RPMI7951 (cell line): ENCODE measurements at regions not wholly inside any gene's neighbourhood (a gene's known extent, or its start where the extent isn't known, plus 50 kb on each side); places are given as distances from the start of the nearest gene placed in this dataset.

Experiments
- DNase-seq: peaks from one replicate; pipeline ENCODE4 v3.0.0-alpha.2; 2012; ENCODE audit warnings: low read depth

GRCh38 chr10:129272866-129273650 is 194.0 kb upstream of the MGMT start:
- DNase-seq, result no peak

GRCh38 chr10:129273860-129274259 is 193.2 kb upstream of the MGMT start:
- no peak for DNase-seq

GRCh38 chr10:129274748-129275474 is 192.1 kb upstream of the MGMT start:
- no peak for DNase-seq

- no peak for DNase-seq
Observed at GRCh38 chr10:129275886-129276285, 191.2 kb upstream of the MGMT start.

GRCh38 chr10:129277084-129277483 is 190.0 kb upstream of the MGMT start:
- DNase-seq, result no peak

GRCh38 chr10:129277841-129278240 is 189.2 kb upstream of the MGMT start:
- no peak for DNase-seq

GRCh38 chr10:129278686-129279085 is 188.4 kb upstream of the MGMT start:
- DNase-seq, result no peak

- DNase-seq, result no peak
Observed at GRCh38 chr10:129279446-129280154, 187.4 kb upstream of the MGMT start.

- DNase-seq, result no peak
Observed at GRCh38 chr10:129280155-129280502, 186.9 kb upstream of the MGMT start.

- no peak for DNase-seq
Observed at GRCh38 chr10:129280908-129281586, 186.0 kb upstream of the MGMT start.

GRCh38 chr10:129285459-129285858 is 181.6 kb upstream of the MGMT start:
- DNase-seq, result no peak

GRCh38 chr10:129288999-129289584 is 177.9 kb upstream of the MGMT start:
- DNase-seq, result no peak

- no peak for DNase-seq
Observed at GRCh38 chr10:129293991-129294700, 172.9 kb upstream of the MGMT start.

GRCh38 chr10:129294944-129295343 is 172.1 kb upstream of the MGMT start:
- DNase-seq, result no peak

- no peak for DNase-seq
Observed at GRCh38 chr10:129305046-129305445, 162.0 kb upstream of the MGMT start.

GRCh38 chr10:129307141-129307540 is 159.9 kb upstream of the MGMT start:
- DNase-seq, result no peak

GRCh38 chr10:129308953-129309564 is 158.0 kb upstream of the MGMT start:
- DNase-seq, result no peak

GRCh38 chr10:129309565-129309964 is 157.5 kb upstream of the MGMT start:
- DNase-seq, result no peak

- DNase-seq, result no peak
Observed at GRCh38 chr10:129310881-129311280, 156.2 kb upstream of the MGMT start.

GRCh38 chr10:129319934-129320333 is 147.1 kb upstream of the MGMT start:
- DNase-seq, result no peak

GRCh38 chr10:129320340-129320739 is 146.7 kb upstream of the MGMT start:
- no peak for DNase-seq
